Activated T-helper 1 cell treated with anti-CD3 and anti-CD28 coated beads, Interleukin-12 subunit alpha, Interleukin-12 subunit beta, Interleukin-2, Interleukin-4 antibody, amounts not matched to agents 30 ng/mL and 10 ng/mL and 1 ng/mL, durations not matched to agents 14 hours and 24 hours and 36 hours (primary cell): ENCODE measurements at regions not wholly inside any gene's neighbourhood (a gene's known extent, or its start where the extent isn't known, plus 50 kb on each side); places are given as distances from the start of the nearest gene placed in this dataset.
"Not testable (repeated sequence)": the region's sequence is repeated elsewhere in the genome, so short reads cannot be mapped to it uniquely, and the experiment has no call there.

ENCODE experiments used
- DNase-seq: peaks from one replicate; pipeline ENCODE4 v3.0.0; 2021; ENCODE audit warnings: low spot score
- H3K27ac Mint-ChIP-seq: one replicate; pipeline ENCODE4 v1.8.0; 2021; ENCODE audit warnings: mild to moderate bottlenecking, mixed read lengths
- H3K27me3 Mint-ChIP-seq: one replicate; pipeline ENCODE4 v1.8.0; 2022; ENCODE audit warnings: mild to moderate bottlenecking, moderate library complexity, mixed read lengths; ENCODE audit not compliant: insufficient read depth
- H3K36me3 Mint-ChIP-seq: one replicate; pipeline ENCODE4 v1.8.0; 2021; ENCODE audit warnings: low read depth, mixed read lengths
- H3K4me1 Mint-ChIP-seq: one replicate; pipeline ENCODE4 v1.8.0; 2021; ENCODE audit warnings: low read depth, mixed read lengths
- H3K4me3 Mint-ChIP-seq: one replicate; pipeline ENCODE4 v1.8.0; 2021; ENCODE audit warnings: mild to moderate bottlenecking, moderate library complexity, mixed read lengths
- H3K9me3 Mint-ChIP-seq: one replicate; pipeline ENCODE4 v1.8.0; 2021; ENCODE audit warnings: mixed read lengths
- intact Hi-C: fragments of 100-400 bp; cut with micrococcal nuclease; formaldehyde crosslinking; loops from one replicate; pipeline ENCODE4 v1.15.1; 2024

DNA sequence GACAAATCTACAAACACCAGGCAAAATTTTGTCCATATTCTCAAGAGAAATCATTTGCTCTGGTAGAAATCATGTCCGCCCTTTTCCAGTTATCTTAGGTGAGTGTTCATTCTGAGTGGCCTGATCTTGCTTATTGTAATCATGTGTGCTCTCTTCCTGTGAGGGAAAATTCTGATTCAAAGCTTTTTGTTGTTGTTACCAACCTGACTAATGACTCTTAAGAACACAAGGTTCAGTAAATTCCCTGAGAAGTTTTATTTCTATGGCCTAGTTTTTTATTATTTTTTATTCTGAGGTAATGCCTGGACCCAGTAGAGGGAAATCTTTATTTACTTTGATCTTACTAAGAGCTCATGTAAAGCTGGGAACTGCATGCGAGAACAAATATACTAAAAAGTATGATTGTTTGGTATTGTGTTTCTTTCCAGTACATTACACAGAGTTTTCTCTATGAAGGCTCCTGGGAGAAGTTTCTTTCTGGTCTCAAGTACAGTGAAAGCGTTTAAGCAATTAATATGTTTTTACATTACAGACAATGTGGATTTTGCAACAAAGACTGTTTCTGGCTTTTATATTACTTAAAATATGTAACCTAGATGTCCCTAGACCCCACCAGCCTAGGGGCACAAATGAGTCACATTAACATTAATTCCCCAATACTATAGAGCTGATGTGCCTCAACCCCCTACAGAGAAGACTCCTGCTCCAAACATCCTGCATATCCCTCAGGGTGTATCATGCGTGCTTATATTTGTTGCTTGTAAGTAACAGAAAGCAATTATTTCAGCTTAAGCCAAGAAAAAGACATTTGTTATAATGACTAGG, 138.1 kb downstream of the TMEM167A start:
- Mint-ChIP-seq H3K4me1 (no peaks in the 10 kb centered on the region), H3K27me3 (no peaks in the 10 kb centered on the region), H3K27ac (no peak overlapping the region), H3K36me3 (no peaks in the 10 kb centered on the region), H3K9me3 (no peaks in the 10 kb centered on the region), H3K4me3 (no peak overlapping the region)
- intact Hi-C loops = no loop called here
- no peak for DNase-seq

- intact Hi-C loops, H3K36me3 Mint-ChIP-seq, H3K27me3 Mint-ChIP-seq, H3K4me1 Mint-ChIP-seq, H3K4me3 Mint-ChIP-seq, H3K27ac Mint-ChIP-seq, DNase-seq, H3K9me3 Mint-ChIP-seq: not testable (repeated sequence)
These were observed 144.5 kb downstream of the TMEM167A start for GRCh38 chr5:82932473-82933220.

GRCh38 chr5:82931110-82931509, 146.1 kb downstream of the TMEM167A start:
- Mint-ChIP-seq H3K27me3 (peaks cover 4% of the 10 kb centered on the region), H3K36me3 (no peaks in the 10 kb centered on the region), H3K4me1 (no peaks in the 10 kb centered on the region), H3K27ac (no peak overlapping the region), H3K9me3 (peaks cover 9% of the 10 kb centered on the region), H3K4me3 (no peak overlapping the region)
- intact Hi-C loops = no loop called here
- DNase-seq = no peak

- no peaks in the 10 kb centered on the region for H3K27me3 Mint-ChIP-seq
- H3K9me3 Mint-ChIP-seq = no peaks in the 10 kb centered on the region
- H3K36me3 Mint-ChIP-seq = no peaks in the 10 kb centered on the region
- no peak overlapping the region for H3K27ac Mint-ChIP-seq
- intact Hi-C loops = no loop called here
- H3K4me1 Mint-ChIP-seq = no peaks in the 10 kb centered on the region
- no peak overlapping the region for H3K4me3 Mint-ChIP-seq
- DNase-seq = no peak
These were observed 152.2 kb downstream of the TMEM167A start for GRCh38 chr5:82925061-82925411.

GRCh38 chr5:82924226-82925060, 152.8 kb downstream of the TMEM167A start:
- Mint-ChIP-seq H3K4me1 (no peaks in the 10 kb centered on the region), H3K27ac (no peak overlapping the region), H3K9me3 (no peaks in the 10 kb centered on the region), H3K27me3 (no peaks in the 10 kb centered on the region), H3K36me3 (no peaks in the 10 kb centered on the region), H3K4me3 (no peak overlapping the region)
- intact Hi-C loops = no loop called here
- DNase-seq = no peak

DNA sequence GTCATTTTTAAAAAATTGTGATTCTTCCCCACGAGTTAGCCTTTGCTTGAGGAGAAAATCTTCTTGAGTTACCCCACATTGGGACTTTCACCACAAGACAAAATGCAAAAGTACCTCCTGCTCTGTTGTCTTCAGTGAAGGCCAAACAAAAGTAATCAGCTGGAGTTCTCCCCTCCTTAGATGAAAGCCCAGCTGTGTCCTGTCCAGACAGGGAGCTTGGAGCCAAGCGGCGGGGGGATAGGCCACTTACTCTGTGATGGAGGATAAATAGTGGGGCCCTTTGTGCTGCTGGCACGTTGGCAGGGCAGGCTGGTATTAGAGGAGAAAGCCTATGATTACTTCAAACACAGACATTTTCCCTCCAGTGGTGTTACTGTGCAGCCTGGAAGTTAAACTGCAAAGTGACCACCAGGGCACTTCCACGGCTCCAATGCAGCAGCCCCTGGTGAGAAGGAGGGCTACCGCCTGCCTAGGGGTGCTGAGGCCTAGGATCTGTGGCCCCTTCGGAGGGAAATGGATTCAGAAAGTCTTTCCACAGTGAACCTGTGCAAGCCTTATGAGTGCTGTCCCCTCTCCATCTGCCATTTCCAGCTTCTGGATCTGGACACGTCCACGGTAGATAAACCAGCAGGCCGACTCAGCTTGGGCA, 155.0 kb downstream of the TMEM167A start:
- H3K27ac Mint-ChIP-seq = no peak overlapping the region
- no peak overlapping the region for H3K4me3 Mint-ChIP-seq
- H3K27me3 Mint-ChIP-seq = no peaks in the 10 kb centered on the region
- no peaks in the 10 kb centered on the region for H3K9me3 Mint-ChIP-seq
- DNase-seq = no peak
- intact Hi-C loops = no loop called here
- no peaks in the 10 kb centered on the region for H3K4me1 Mint-ChIP-seq
- no peaks in the 10 kb centered on the region for H3K36me3 Mint-ChIP-seq

GRCh38 chr5:82918311-82919031, 158.7 kb downstream of the TMEM167A start:
- DNase-seq = no peak
- H3K9me3 Mint-ChIP-seq = peaks cover 19% of the 10 kb centered on the region
- intact Hi-C loops = no loop called here
- no peaks in the 10 kb centered on the region for H3K4me1 Mint-ChIP-seq
- no peak overlapping the region for H3K27ac Mint-ChIP-seq
- no peak overlapping the region for H3K4me3 Mint-ChIP-seq
- H3K36me3 Mint-ChIP-seq = no peaks in the 10 kb centered on the region
- H3K27me3 Mint-ChIP-seq = peaks cover 2% of the 10 kb centered on the region

GRCh38 chr5:82917584-82917983, 159.6 kb downstream of the TMEM167A start:
- H3K9me3 Mint-ChIP-seq = peaks cover 19% of the 10 kb centered on the region
- no peaks in the 10 kb centered on the region for H3K36me3 Mint-ChIP-seq
- no peak overlapping the region for H3K4me3 Mint-ChIP-seq
- DNase-seq = no peak
- intact Hi-C loops = no loop called here
- H3K4me1 Mint-ChIP-seq = peaks cover 2% of the 10 kb centered on the region
- no peak overlapping the region for H3K27ac Mint-ChIP-seq
- peaks cover 2% of the 10 kb centered on the region for H3K27me3 Mint-ChIP-seq

DNA sequence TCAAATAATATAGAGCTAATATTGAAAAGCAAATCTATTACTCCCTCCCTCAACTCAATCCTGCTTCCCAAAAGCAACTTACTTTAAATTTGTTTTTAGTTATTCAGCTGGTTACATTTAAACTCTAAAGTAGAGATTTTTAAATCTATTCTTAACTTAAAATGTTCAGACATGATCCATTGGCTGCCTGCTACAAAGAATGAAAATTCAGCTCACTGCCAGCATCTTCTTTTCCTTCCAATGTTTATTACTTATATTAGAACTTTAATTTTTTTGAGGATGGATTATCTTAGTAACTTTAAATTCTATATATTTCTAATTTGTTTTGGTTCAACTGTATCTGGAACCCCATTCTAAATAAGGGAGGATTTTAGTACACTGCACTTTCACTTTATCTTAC, 163.2 kb downstream of the TMEM167A start:
- Mint-ChIP-seq H3K27ac (no peak overlapping the region), H3K27me3 (peaks cover 2% of the 10 kb centered on the region), H3K4me1 (peaks cover 13% of the 10 kb centered on the region), H3K36me3 (no peaks in the 10 kb centered on the region), H3K4me3 (no peak overlapping the region), H3K9me3 (peaks cover 23% of the 10 kb centered on the region)
- DNase-seq = no peak
- intact Hi-C loops = no loop called here

DNA sequence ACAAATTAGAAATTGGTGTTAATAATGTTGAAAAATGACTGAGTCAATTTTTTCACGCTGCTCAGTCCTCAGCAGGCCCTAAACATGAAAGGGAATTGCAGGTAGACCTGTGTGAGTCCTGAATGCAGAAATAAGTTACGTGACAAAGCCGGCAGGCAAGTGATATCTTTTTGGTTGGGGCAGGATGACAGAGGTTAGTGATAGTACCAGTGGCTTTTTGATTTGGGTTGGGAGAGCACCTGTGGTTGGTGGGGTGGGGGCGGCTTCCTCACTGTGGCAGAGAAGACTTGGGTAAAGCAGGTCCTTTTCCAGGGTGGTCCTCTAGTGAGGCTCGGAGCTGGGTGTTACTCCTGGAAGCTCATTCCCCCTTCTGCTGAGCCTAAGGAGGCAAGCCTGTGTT, 164.7 kb downstream of the TMEM167A start:
- no peak for DNase-seq
- no peaks in the 10 kb centered on the region for H3K36me3 Mint-ChIP-seq

GRCh38 chr5:82911910-82912309, 165.3 kb downstream of the TMEM167A start:
- DNase-seq = no peak
- Mint-ChIP-seq H3K36me3 (no peaks in the 10 kb centered on the region), H3K27ac (no peak overlapping the region), H3K4me1 (peaks cover 13% of the 10 kb centered on the region), H3K9me3 (peaks cover 21% of the 10 kb centered on the region), H3K27me3 (peaks cover 2% of the 10 kb centered on the region), H3K4me3 (no peak overlapping the region)
- intact Hi-C loops = no loop called here

More for the DNA sequence above, 164.7 kb downstream of the TMEM167A start:
- Mint-ChIP-seq H3K27ac (no peak overlapping the region), H3K4me3 (no peak overlapping the region), H3K4me1 (peaks cover 13% of the 10 kb centered on the region), H3K27me3 (peaks cover 2% of the 10 kb centered on the region), H3K9me3 (peaks cover 23% of the 10 kb centered on the region)
- intact Hi-C loops = no loop called here

GRCh38 chr5:82910905-82911304, 166.3 kb downstream of the TMEM167A start:
- no peaks in the 10 kb centered on the region for H3K27me3 Mint-ChIP-seq
- DNase-seq = no peak
- H3K4me1 Mint-ChIP-seq = peaks cover 13% of the 10 kb centered on the region
- H3K36me3 Mint-ChIP-seq = no peaks in the 10 kb centered on the region
- H3K27ac Mint-ChIP-seq = no peak overlapping the region
- peaks cover 14% of the 10 kb centered on the region for H3K9me3 Mint-ChIP-seq
- no peak overlapping the region for H3K4me3 Mint-ChIP-seq
- intact Hi-C loops = no loop called here
